Stimulated activated naive CD8-positive, alpha-beta T cell treated with anti-CD3 and anti-CD28 coated beads, Interleukin-15, Interleukin-2, amounts not matched to agents 100 U/mL and 50 U/mL, for 24 hours (primary cell): ENCODE measurements at regions not wholly inside any gene's neighbourhood (a gene's known extent, or its start where the extent isn't known, plus 50 kb on each side); places are given as distances from the start of the nearest gene placed in this dataset.
A peak's percentile ranks its signal among the peaks of the same experiment; 100 is the strongest.

Experiments
- ATAC-seq: fragments of 150-1000 bp; cut with Tn5 transposase; one replicate; pipeline ENCODE4 v1.10.0; 2021
- DNase-seq: peaks from one replicate; pipeline ENCODE4 v3.0.0; 2021

DNA sequence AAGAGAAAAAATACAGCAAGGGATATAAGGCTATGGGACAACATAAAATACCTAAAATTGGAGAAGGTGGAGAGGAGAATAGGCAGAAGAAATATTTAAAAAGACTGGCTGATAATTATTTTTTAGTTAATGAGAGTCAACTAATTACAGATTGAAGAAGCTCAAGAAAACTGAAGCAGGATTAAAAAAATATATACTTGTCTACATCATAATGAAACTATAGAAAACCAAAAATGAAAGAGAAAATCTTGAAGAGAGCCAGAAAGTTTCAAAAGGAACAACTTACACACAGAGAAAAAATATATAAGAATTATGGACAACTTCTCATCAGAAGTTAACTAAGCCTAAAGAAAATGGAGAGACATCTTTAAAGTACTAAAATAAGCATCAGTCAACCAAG is 62.9 kb upstream of the APCDD1 start:
- DNase-seq (no peak), ATAC-seq (no peak)

DNA sequence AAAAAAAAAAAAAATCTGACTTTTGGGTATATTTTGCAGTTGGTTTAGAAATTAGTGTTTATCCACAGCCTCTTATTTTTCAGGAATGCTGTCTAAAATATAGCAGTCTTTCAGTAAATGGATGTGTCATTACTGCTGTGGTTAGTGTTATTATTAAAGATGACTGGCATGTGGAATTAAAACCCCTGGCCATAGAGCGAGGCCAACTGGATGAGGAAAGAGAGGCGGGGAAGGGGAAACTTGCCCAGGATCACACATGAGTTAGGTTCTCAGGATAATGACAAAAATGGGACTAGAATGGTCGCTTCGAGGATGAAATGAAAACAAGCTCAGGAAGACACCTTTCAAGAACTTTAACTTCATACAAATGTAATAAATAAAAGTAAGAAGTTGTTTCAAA is 57.4 kb upstream of the APCDD1 start:
- DNase-seq = no peak
- ATAC-seq = no peak

DNA sequence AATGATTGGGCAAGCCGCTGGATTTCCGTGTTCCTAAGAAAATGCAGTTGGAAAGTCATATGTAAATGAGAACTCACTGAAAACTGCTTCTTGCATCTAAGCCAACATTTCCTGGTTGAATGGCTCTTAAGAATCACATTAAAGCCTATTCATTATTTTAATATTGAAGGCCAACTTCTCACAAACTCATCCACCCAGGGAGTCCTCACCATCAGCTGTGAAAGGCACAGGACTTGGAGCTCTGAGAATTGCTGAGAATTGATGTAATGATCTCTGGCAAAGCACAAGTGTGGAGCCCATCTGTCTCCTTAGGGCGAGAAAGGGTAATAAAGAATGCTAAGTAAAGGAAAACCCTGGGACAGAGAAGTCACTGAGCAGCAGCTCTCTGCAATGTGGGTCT is 55.9 kb upstream of the APCDD1 start:
- no peak for ATAC-seq

DNA sequence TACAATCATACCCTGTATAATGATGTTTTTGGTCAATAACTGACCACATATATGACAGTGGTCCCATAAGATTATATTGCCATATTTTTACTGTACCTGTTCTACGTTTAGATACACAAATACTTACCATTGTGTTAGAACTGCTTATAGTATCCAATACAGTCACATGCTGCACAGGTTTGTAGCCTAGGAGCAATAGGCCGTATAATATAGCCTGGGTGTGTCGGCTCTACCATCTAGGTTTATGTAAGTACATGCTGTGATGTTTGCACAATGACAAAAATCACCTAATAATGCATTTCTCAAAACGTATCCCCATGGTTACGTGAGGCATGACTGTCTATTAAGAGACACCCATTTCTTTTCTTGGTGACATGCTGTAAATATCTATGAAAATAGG is 55.0 kb upstream of the APCDD1 start:
- DNase-seq = no peak
- no peak for ATAC-seq

More for the DNA sequence above, 55.9 kb upstream of the APCDD1 start:
- DNase-seq = no peak

DNA sequence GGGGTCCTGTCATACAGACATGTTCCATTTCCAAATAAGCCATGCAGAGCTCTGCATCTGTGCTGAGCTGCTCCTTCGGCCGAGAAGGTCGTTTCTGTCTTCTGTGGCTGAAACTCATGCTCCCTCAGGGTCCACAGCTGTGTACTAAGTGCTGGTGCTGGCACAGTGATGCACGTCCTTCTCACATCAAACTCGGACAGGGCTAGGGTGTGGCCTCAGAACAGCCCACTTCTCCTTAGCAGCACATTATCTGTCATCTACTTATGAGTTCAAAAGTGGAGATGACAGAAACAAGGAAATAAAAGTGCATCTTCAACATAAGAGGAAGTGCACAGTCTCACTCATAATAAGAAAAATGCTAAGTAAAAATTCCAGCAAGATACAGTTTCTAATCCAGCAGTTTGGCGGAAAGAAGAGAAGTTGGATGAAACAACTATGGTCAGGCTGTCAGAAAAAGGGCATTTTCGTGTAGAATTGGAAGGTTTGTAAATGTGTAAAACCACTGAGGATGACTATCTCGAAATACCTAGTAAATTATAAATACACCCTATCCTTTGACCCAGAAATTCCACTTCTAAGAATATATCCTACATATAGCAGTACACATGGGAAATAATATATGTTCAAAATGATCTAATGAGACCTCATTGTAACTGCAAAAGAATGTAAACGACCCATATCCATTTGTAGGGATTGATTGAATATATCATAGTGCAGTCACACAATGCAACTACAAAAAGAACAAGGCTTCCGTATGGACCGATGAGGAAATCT is 53.7 kb upstream of the APCDD1 start:
- ATAC-seq (peak; percentile 32), DNase-seq (no peak)

DNA sequence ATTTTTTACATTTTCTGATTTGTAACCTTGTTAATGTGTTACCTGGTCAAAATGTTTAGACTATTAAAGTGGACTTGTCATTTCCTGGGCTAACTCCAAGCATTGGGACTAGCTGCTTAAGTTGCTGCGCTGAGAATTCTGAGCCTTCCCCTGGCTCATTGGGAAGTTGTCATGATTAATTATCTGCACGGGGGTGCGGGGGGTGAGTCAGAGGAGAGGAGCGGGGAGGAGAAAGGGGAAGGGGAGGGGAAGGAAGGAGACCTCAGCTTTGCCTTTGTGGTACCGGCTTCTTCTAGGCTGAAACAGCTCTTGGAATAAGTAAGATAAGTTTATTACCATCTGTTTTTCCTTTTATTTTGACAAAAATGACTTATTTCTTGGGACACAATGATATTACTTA is 52.9 kb upstream of the APCDD1 start:
- ATAC-seq (no peak), DNase-seq (no peak)

DNA sequence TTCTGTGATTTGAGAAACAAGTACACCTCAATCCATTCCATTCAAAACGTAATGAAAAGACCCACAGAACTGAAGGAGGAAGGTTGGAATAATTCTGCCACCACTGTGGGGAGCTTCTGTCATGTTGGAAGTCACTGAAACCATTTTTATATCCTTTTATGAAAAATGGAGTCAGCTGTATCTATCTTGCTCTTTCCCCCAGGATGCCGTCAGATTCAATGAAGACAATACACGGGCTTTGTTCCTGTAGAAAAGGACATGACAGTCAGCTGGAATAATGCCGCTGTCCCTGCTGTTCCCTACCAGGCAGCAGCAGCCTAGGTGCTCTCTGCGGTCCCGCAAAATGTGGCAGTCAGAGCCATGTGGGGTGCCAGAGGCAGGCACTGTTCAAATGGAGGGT is 52.5 kb upstream of the APCDD1 start:
- no peak for ATAC-seq
- DNase-seq = no peak

DNA sequence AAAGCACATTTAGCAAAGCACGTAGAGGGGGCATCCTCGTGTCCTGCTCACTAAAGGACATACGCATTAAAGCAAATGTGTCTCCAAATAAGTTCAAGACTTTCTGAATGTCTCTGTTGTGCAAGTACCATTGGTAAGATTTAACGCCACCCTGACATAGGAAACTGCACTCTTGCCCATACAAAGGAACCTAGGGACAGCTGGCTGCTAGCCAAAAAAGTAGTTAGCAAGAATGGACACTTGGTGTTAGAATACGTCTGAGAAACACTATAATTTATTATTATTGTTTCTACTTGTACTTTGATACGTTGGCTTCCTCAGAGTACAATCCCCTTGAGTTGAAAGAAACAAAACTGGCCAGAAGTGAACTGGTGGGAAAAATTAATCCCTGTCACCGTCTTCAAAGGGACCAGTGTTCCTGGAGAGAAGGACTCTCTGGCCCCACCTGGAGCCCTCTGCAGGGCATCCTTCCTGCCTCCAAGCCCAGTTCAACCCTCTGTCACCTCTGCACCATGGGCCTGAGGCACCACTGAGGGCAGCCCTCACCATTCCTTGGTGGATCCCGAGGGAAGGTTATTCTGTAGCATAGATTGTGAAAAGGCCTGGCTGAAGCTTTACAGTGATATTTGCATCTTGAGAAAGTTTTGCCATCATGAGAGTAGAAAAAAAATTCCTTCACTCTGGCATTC is 51.4 kb upstream of the APCDD1 start:
- ATAC-seq = no peak

DNA sequence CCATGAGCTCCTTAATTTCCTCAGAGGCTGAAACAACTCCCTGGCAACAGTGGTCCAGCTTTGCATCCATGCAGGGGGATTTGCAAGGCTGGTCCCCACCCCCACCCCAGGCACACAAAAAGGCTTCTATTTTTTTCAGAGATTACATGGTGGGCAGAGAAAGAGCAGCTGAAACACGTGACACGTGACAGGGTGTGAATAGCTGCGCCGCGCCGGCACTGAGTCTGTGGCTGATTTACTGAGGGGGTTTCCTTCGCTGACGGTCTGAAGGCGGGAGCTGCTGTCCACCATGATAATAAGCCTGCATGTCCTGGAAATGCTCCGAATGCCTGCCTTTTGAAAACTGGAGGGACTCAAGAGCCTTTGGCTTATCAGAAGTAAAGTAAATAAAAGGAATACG is 50.7 kb upstream of the APCDD1 start:
- ATAC-seq = no peak
- DNase-seq = no peak

More for the DNA sequence above, 51.4 kb upstream of the APCDD1 start:
- no peak for DNase-seq

DNA sequence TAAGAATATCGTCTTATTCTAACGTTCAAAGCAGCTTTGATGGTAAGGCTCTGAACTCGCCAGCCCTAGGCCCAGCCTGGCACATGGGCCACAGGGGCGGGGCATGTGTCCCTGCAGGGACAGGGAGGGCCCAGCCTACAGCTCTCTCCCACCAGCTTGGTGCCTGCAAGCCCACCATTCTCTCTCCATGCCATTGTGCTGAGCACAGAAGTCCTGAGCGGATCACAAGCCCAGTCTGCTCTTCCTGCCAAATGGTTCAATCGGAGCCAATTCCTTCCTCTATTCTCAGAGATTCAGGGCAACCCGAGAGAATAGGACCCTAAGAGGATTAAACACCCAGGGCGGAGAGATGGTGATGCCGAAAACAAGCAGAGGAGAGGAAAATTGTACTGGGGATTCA is 50.3 kb upstream of the APCDD1 start:
- ATAC-seq (no peak), DNase-seq (no peak)
